K562 (cell line): ENCODE measurements at regions not wholly inside any gene's neighbourhood (a gene's known extent, or its start where the extent isn't known, plus 50 kb on each side); places are given as distances from the start of the nearest gene placed in this dataset.

Source experiments
- CBX3 ChIP-seq, 2 experiments: IDR thresholded peaks; 1 replicate in 1 of 2; 2 replicates in 1 of 2; pipeline ENCODE4 v1.6.1; 2012; ENCODE audit warnings: inconsistent platforms in 2 of 2, low read length in 2 of 2, borderline replicate concordance in 1 of 2, control low read depth in 1 of 2
- CTBP1 ChIP-seq: fragments of 450-650 bp; IDR thresholded peaks from 2 replicates; pipeline ENCODE4 v1.6.1; 2016; ENCODE audit warnings: borderline replicate concordance
- HNRNPH1 ChIP-seq: fragments of 200-400 bp; formaldehyde crosslinking; optimal IDR thresholded peaks from 2 replicates; pipeline ENCODE3; 2017; ENCODE audit warnings: low read depth, mild to moderate bottlenecking, low read length, moderate library complexity
- POLR3A ChIP-seq: IDR thresholded peaks from 2 replicates; pipeline ENCODE4 v1.6.1; 2011; ENCODE audit warnings: borderline replicate concordance, mild to moderate bottlenecking, moderate library complexity; ENCODE audit not compliant: insufficient read length, insufficient read depth; ENCODE audit errors: extremely low read depth
- SAFB2 ChIP-seq: fragments of 200-400 bp; formaldehyde crosslinking; IDR thresholded peaks from 2 replicates; pipeline ENCODE4 v1.6.1; 2018; ENCODE audit warnings: borderline replicate concordance, low read length, low read depth, moderate library complexity; ENCODE audit not compliant: severe bottlenecking
- SMAD3 ChIP-seq: fragments of 450-650 bp; formaldehyde crosslinking; conservative IDR thresholded peaks from 2 replicates; pipeline ENCODE4 v1.4.0; 2020; ENCODE audit warnings: mild to moderate bottlenecking
- SPI1 ChIP-seq: IDR thresholded peaks from 2 replicates; pipeline ENCODE4 v1.6.1; 2011; ENCODE audit warnings: low read depth, low read length, control low read depth, borderline replicate concordance
- ZNF75A ChIP-seq: fragments of 450-650 bp; formaldehyde crosslinking; IDR thresholded peaks from 2 replicates; pipeline ENCODE4 v1.4.0; 2020; ENCODE audit warnings: mild to moderate bottlenecking
- TF ChIP-seq, protein P1 (sequence below), 2 experiments: IDR thresholded peaks in 1 of 2; conservative IDR thresholded peaks in 1 of 2; 2 replicates each; pipeline ENCODE4 v1.6.1; 2016; ENCODE audit warnings: low read depth in 2 of 2, mild to moderate bottlenecking in 1 of 2, missing compliant biosample characterization in 1 of 2, missing genetic modification characterization in 1 of 2, moderate library complexity in 1 of 2

DNA sequence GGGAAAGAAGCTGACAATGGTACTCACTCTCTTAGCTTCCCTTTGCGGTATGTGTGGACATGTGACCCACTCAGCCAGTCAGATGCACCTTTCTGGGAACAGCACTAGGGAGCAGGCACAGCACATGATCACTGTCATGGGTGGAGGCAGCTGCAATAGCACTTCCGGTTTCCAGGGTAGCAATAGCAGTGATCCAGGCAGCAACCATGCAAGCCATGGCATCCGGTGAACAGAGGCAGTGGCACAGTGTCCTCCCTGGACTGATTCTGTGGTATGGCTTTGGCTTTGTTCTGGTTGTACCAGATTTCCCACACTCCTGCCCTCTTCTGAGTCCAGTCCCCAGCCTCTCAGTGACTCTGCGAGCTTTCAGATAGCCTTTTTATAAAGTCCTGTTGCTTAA lies 86.8 kb upstream of the NAMPT start (continued):
- TF ChIP-seq, protein P1, sequence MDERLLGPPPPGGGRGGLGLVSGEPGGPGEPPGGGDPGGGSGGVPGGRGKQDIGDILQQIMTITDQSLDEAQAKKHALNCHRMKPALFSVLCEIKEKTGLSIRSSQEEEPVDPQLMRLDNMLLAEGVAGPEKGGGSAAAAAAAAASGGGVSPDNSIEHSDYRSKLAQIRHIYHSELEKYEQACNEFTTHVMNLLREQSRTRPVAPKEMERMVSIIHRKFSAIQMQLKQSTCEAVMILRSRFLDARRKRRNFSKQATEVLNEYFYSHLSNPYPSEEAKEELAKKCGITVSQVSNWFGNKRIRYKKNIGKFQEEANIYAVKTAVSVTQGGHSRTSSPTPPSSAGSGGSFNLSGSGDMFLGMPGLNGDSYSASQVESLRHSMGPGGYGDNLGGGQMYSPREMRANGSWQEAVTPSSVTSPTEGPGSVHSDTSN (CRISPR knock-in tag; IDR thresholded peaks at IDR 0.05; ENCODE audit: low read depth) = no peak
- TF ChIP-seq, protein P1 (tag; conservative IDR thresholded peaks at IDR 0.05; ENCODE audit: low read depth) = no peak
- TF ChIP-seq CTBP1 = peak; percentile 50; the same call in 1 of the 2 replicates
- TF ChIP-seq CBX3 (IDR thresholded peaks at IDR 0.05; ENCODE audit: borderline replicate concordance in 1 of 2, low read length in 2 of 2) = 0 out of 3 replicates have a peak, but pooled peaks of 1 of the 2 experiments have one; percentile 25
- TF ChIP-seq SMAD3 (CRISPR knock-in tag) = 0 out of 2 replicates have a peak, but pooled peaks have one; percentile 47
- no peak for TF ChIP-seq ZNF75A (CRISPR knock-in tag)
- TF ChIP-seq SPI1 = peak; percentile 70
- no peak for TF ChIP-seq HNRNPH1
- TF ChIP-seq SAFB2 = no peak
- no peak for TF ChIP-seq POLR3A
- TF ChIP-seq, all 486 proteins: peak for 43
